ENCODE measurements at regions not wholly inside any gene's neighbourhood (a gene's known extent, or its start where the extent isn't known, plus 50 kb on each side); places are given as distances from the start of the nearest gene placed in this dataset.

DNA sequence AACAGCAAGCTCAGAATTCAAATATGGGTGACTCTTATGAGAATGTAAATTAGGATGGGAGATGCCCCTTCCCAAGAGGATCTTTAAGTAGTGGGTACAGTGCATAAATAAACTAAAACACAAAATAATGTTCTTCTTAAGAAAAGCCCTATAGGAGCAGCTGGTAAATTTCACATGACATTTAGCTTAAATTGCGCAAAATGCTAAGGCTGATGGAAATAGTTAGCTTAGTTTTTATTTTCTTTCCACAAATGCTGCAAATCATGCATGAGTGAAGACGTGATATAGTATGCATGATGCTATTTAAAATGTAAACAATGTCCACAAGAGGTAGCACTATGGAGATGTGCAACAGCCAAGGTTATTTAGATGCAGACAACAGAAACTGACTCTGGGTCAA lies 328.1 kb downstream of the ATP23 start:
- Histone ChIP-seq H3K27me3 (ENCODE audit: insufficient read depth, low read length) (no peaks in the 10 kb centered on the region), H3K4me1 (ENCODE audit: control insufficient read depth in 1 of 2, insufficient read depth in 2 of 2, low read length in 2 of 2) (no peaks in the 10 kb centered on the region), H3K9me3 (ENCODE audit: control insufficient read depth in 1 of 2, insufficient read depth in 1 of 2, low read depth in 1 of 2, low read length in 2 of 2) (no peaks in the 10 kb centered on the region), H2AFZ (ENCODE audit: low read depth, low read length, poor library complexity, severe bottlenecking) (no peak overlapping the region), H3K9me2 (ENCODE audit: insufficient read depth) (no peaks in the 10 kb centered on the region), H3K79me2 (ENCODE audit: insufficient read depth, low read length) (no peaks in the 10 kb centered on the region), H3K4me2 (ENCODE audit: low read length) (no peak overlapping the region), H3K4me3 (replicated peaks in 1 of 2; ENCODE audit: low read depth in 1 of 2, low read length in 2 of 2) (no peak overlapping the region), H3K36me3 (ENCODE audit: control insufficient read depth in 1 of 2, insufficient read depth in 2 of 2, low read length in 2 of 2) (no peaks in the 10 kb centered on the region), H4K20me1 (ENCODE audit: insufficient read depth) (no peaks in the 10 kb centered on the region), H3K9ac (ENCODE audit: low read length) (no peak overlapping the region), H3K27ac (ENCODE audit: low read depth, low read length) (no peak overlapping the region)
- ChIA-PET RAD21 (ENCODE audit: low non-redundant PET in 1 of 2, low total read pairs in 2 of 2, uncharacterized antibody in 2 of 2, unreplicated experiment in 2 of 2) (no interaction called here), POLR2A (no interaction called here), CTCF (interaction anchor here (0.6 kb wide), 1 partner anchor 1584 kb away, joined by 3 read pairs; no protein-coding TSS in a partner anchor)
- no peak for DNase-seq (ENCODE audit: low read depth, low spot score)
- no peak for ATAC-seq
- intact Hi-C loops (cut with micrococcal nuclease), result no loop called here
- no TSS peak for BruUV-seq (replicated peaks)
- no peak for TF ChIP-seq RAD21 (IDR thresholded peaks at IDR 0.05; ENCODE audit: low read depth)
- no peak for TF ChIP-seq FOSL1 (IDR thresholded peaks at IDR 0.05; ENCODE audit: low read depth)
- no peak for TF ChIP-seq EZH2 (IDR thresholded peaks at IDR 0.05)
- TF ChIP-seq YY1 (IDR thresholded peaks at IDR 0.05; ENCODE audit: extremely low read depth, insufficient replicate concordance, low read depth, low read length), result no peak
- no peak for TF ChIP-seq CEBPB (IDR thresholded peaks at IDR 0.05; ENCODE audit: low read depth)
- no peak for TF ChIP-seq POLR2AphosphoS5 (IDR thresholded peaks at IDR 0.05; ENCODE audit: low read depth, low read length)
- no peak for TF ChIP-seq TCF7L2 (IDR thresholded peaks at IDR 0.05; ENCODE audit: borderline replicate concordance, extremely low read depth, insufficient read depth, insufficient read length)
- TF ChIP-seq ELF1 (IDR thresholded peaks at IDR 0.05; ENCODE audit: borderline replicate concordance, low read depth), result no peak
- no peak for TF ChIP-seq SIN3A (IDR thresholded peaks at IDR 0.05; ENCODE audit: low read depth)
- no peak for TF ChIP-seq ZFX (IDR thresholded peaks at IDR 0.05)
- TF ChIP-seq ZNF274 (IDR thresholded peaks at IDR 0.05; ENCODE audit: low read depth, low read length), result no peak
- no peak for TF ChIP-seq POLR2A (IDR thresholded peaks at IDR 0.05; ENCODE audit: borderline replicate concordance, extremely low read depth, insufficient read depth, insufficient read length)
- TF ChIP-seq, protein P1, sequence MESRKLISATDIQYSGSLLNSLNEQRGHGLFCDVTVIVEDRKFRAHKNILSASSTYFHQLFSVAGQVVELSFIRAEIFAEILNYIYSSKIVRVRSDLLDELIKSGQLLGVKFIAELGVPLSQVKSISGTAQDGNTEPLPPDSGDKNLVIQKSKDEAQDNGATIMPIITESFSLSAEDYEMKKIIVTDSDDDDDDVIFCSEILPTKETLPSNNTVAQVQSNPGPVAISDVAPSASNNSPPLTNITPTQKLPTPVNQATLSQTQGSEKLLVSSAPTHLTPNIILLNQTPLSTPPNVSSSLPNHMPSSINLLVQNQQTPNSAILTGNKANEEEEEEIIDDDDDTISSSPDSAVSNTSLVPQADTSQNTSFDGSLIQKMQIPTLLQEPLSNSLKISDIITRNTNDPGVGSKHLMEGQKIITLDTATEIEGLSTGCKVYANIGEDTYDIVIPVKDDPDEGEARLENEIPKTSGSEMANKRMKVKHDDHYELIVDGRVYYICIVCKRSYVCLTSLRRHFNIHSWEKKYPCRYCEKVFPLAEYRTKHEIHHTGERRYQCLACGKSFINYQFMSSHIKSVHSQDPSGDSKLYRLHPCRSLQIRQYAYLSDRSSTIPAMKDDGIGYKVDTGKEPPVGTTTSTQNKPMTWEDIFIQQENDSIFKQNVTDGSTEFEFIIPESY (IDR thresholded peaks at IDR 0.05; ENCODE audit: extremely low read depth, insufficient replicate concordance, low read length), result no peak
- no peak for TF ChIP-seq REST (IDR thresholded peaks at IDR 0.05; ENCODE audit: low read depth)
- no peak for TF ChIP-seq SRF (IDR thresholded peaks at IDR 0.05; ENCODE audit: low read depth)
- TF ChIP-seq CBX3 (IDR thresholded peaks at IDR 0.05; ENCODE audit: low read depth), result no peak
- TF ChIP-seq MAX (IDR thresholded peaks at IDR 0.05), result no peak
- TF ChIP-seq EGR1 (IDR thresholded peaks at IDR 0.05; ENCODE audit: low read depth), result no peak
